A549 (cell line): ENCODE measurements at regions not wholly inside any gene's neighbourhood (a gene's known extent, or its start where the extent isn't known, plus 50 kb on each side); places are given as distances from the start of the nearest gene placed in this dataset.

Source experiments
- ATAC-seq, 2 experiments: fragments of 200-7000 bp in 1 of 2; fragments of >200 bp in 1 of 2; cut with Nextera tagmentation in 1 of 2; cut with Tn5 transposase in 1 of 2; 3 replicates each; pipeline versions ENCODE4 v1.8.0 to v1.9.1; 2018 to 2020; ENCODE audit warnings: mild to moderate bottlenecking in 1 of 2, moderate library complexity in 1 of 2
- CTCF ChIA-PET: fragments of 300-600 bp; sonication (Branson Sonifier 250); formaldehyde crosslinking; extraction: SDS; loops from one replicate; lab custom pipeline; 2021; ENCODE audit warnings: antibody characterized with exemption, inconsistent platforms; lab: Yijun Ruan, JAX
- POLR2A ChIA-PET: fragments of 350-600 bp; formaldehyde crosslinking; extraction: SDS; loops from one replicate; lab custom pipeline; 2021; ENCODE audit warnings: antibody characterized with exemption, inconsistent platforms; lab: Yijun Ruan, JAX
- DNase-seq, 2 experiments: peaks; one replicate each; pipeline versions ENCODE4 v3.0.0 to v3.0.0-alpha.2; 2011 to 2016; ENCODE audit warnings: low read depth in 1 of 2, low spot score in 1 of 2
- FAIRE-seq: peaks from 2 replicates; lab custom pipeline; 2011; peaks lifted over from hg19 to GRCh38; lab: Jason Lieb, UNC
- H3K27ac ChIP-seq, 2 experiments: fragments of >200 bp; sonication (Bioruptor Twin); formaldehyde crosslinking; 3 replicates each; pipeline ENCODE4 v1.5.1; 2016 to 2017
- H3K4me1 ChIP-seq: fragments of >200 bp; sonication (Bioruptor Twin); formaldehyde crosslinking; 3 replicates; pipeline ENCODE4 v1.6.1; 2016
- H3K4me2 ChIP-seq: fragments of >200 bp; sonication (Bioruptor Twin); formaldehyde crosslinking; 3 replicates; pipeline ENCODE4 v1.6.1; 2016
- H3K4me3 ChIP-seq: fragments of >200 bp; sonication (Bioruptor Twin); formaldehyde crosslinking; 3 replicates; pipeline ENCODE4 v1.5.1; 2016
- H3K9me3 ChIP-seq: fragments of >200 bp; sonication (Bioruptor Twin); formaldehyde crosslinking; 3 replicates; pipeline ENCODE4 v1.6.1; 2016
- BCL3 ChIP-seq: fragments of >200 bp; sonication (Bioruptor Twin); formaldehyde crosslinking; IDR thresholded peaks from 3 replicates; pipeline ENCODE4 v1.6.1; 2016
- CBX2 ChIP-seq: fragments of 200-600 bp; sonication (generic); IDR thresholded peaks from 2 replicates; pipeline ENCODE4 v1.6.1; 2016; ENCODE audit warnings: low read depth, mild to moderate bottlenecking, borderline replicate concordance
- CHD4 ChIP-seq: fragments of 200-600 bp; sonication (generic); IDR thresholded peaks from 2 replicates; pipeline ENCODE4 v1.6.1; 2016; ENCODE audit warnings: antibody characterized with exemption, mild to moderate bottlenecking, borderline replicate concordance
- EP300 ChIP-seq, 2 experiments: fragments of >200 bp; sonication (Bioruptor Twin); formaldehyde crosslinking; IDR thresholded peaks; 2 replicates in 1 of 2; 3 replicates in 1 of 2; pipeline ENCODE4 v1.6.1; 2016 to 2017
- ESRRA ChIP-seq: fragments of 150-350 bp; IDR thresholded peaks from 2 replicates; pipeline ENCODE4 v1.6.1; 2014; ENCODE audit warnings: mild to moderate bottlenecking, low read length, borderline replicate concordance
- GATA3 ChIP-seq: IDR thresholded peaks from 2 replicates; pipeline ENCODE4 v1.6.1; 2012; ENCODE audit warnings: borderline replicate concordance
- HES2 ChIP-seq: fragments of >200 bp; sonication (Bioruptor Twin); formaldehyde crosslinking; IDR thresholded peaks from 2 replicates; pipeline ENCODE4 v1.6.1; 2016
- HEYL ChIP-seq: fragments of 250-450 bp; sonication (Bioruptor Pico); IDR thresholded peaks from 2 replicates; pipeline ENCODE4 v1.8.0; 2021; ENCODE audit warnings: mild to moderate bottlenecking, moderate library complexity
- HOXA7 ChIP-seq: fragments of 250-450 bp; sonication (Bioruptor Pico); IDR thresholded peaks from 2 replicates; pipeline ENCODE4 v1.5.0; 2020; ENCODE audit warnings: mild to moderate bottlenecking, moderate library complexity
- HOXB5 ChIP-seq: fragments of 250-450 bp; sonication (Bioruptor Pico); IDR thresholded peaks from 2 replicates; pipeline ENCODE4 v1.5.0; 2020; ENCODE audit warnings: mild to moderate bottlenecking, moderate library complexity
- JUN ChIP-seq, 2 experiments: fragments of >200 bp; sonication (Bioruptor Twin); formaldehyde crosslinking; IDR thresholded peaks; 2 replicates in 1 of 2; 3 replicates in 1 of 2; pipeline ENCODE4 v1.6.1; 2016 to 2017
- JUNB ChIP-seq: fragments of >200 bp; sonication (Bioruptor Twin); formaldehyde crosslinking; IDR thresholded peaks from 2 replicates; pipeline ENCODE4 v1.6.1; 2016
- KDM5A ChIP-seq: fragments of 200-600 bp; sonication (generic); IDR thresholded peaks from 2 replicates; pipeline ENCODE4 v1.6.1; 2016; ENCODE audit warnings: antibody characterized with exemption, mild to moderate bottlenecking
- MAFK ChIP-seq: fragments of 450-650 bp; IDR thresholded peaks from 2 replicates; pipeline ENCODE4 v1.6.1; 2014; ENCODE audit not compliant: partially characterized antibody
- MAZ ChIP-seq: fragments of 150-350 bp; IDR thresholded peaks from 2 replicates; pipeline ENCODE4 v1.6.1; 2014; ENCODE audit warnings: antibody characterized with exemption, low read depth, low read length, borderline replicate concordance
- NR3C1 ChIP-seq: fragments of >200 bp; sonication (Bioruptor Twin); formaldehyde crosslinking; IDR thresholded peaks from 3 replicates; pipeline ENCODE4 v1.6.1; 2017
- PHF8 ChIP-seq: fragments of 200-600 bp; sonication (generic); IDR thresholded peaks from 2 replicates; pipeline ENCODE4 v1.6.1; 2016; ENCODE audit warnings: low read depth, mild to moderate bottlenecking, antibody characterized with exemption, moderate library complexity, borderline replicate concordance
- RFX5 ChIP-seq: fragments of 450-650 bp; IDR thresholded peaks from 2 replicates; pipeline ENCODE4 v1.7.1; 2014; ENCODE audit warnings: antibody characterized with exemption, mild to moderate bottlenecking, moderate library complexity
- SMC3 ChIP-seq: fragments of >200 bp; sonication (Bioruptor Twin); formaldehyde crosslinking; IDR thresholded peaks from 3 replicates; pipeline ENCODE4 v1.6.1; 2018; ENCODE audit warnings: inconsistent platforms
- SREBF2 ChIP-seq: fragments of 450-650 bp; IDR thresholded peaks from 2 replicates; pipeline ENCODE4 v1.6.1; 2014; ENCODE audit warnings: mild to moderate bottlenecking, moderate library complexity
- WGBS: methylation state at CpG from one replicate; pipeline ENCODE4 v1.1.6; 2017; ENCODE audit errors: missing lambda C conversion rate; 5-methylcytosine and 5-hydroxymethylcytosine counted together

- POLR2A ChIA-PET = no interaction called here
- FAIRE-seq (no peak), ATAC-seq (no peak), DNase-seq (no peak)
- TF ChIP-seq PHF8 = no peak
- TF ChIP-seq NR3C1 = no peak
- no peak for TF ChIP-seq HEYL (CRISPR knock-in tag)
- TF ChIP-seq EP300 (IDR thresholded peaks at IDR 0.05) = no peak
- TF ChIP-seq MAFK = no peak
- Histone ChIP-seq H3K4me2 (no peak overlapping the region), H3K4me3 (no peak overlapping the region), H3K4me1 (no peaks in the 10 kb centered on the region), H3K9me3 (no peaks in the 10 kb centered on the region), H3K27ac (no peak overlapping the region)
- CTCF ChIA-PET = no interaction called here
Observed at GRCh38 chr3:35502699-35503098, 136.6 kb upstream of the ARPP21 start.

GRCh38 chr3:35505181-35505580 is 134.1 kb upstream of the ARPP21 start:
- WGBS = 32% methylated on average over 6 of the region's 7 CpGs
- FAIRE-seq = no peak

GRCh38 chr3:35505772-35506171 is 133.6 kb upstream of the ARPP21 start:
- POLR2A ChIA-PET = no interaction called here
- H3K9me3 ChIP-seq = no peaks in the 10 kb centered on the region
- H3K4me3 ChIP-seq = no peak overlapping the region
- FAIRE-seq (no peak), DNase-seq (no peak)
- WGBS = 92% methylated on average over 2 of the region's 3 CpGs
- H3K4me1 ChIP-seq = no peaks in the 10 kb centered on the region
- no peak overlapping the region for H3K4me2 ChIP-seq
- CTCF ChIA-PET = no interaction called here
- TF ChIP-seq CBX2 = no peak
- no peak for TF ChIP-seq MAZ
- TF ChIP-seq RFX5 = no peak
- no peak for TF ChIP-seq HES2
- TF ChIP-seq SREBF2 = no peak
- no peak for TF ChIP-seq HOXB5 (CRISPR knock-in tag)
- no peak for TF ChIP-seq ESRRA
- no peak for TF ChIP-seq SMC3
- TF ChIP-seq KDM5A = no peak
- TF ChIP-seq, all 56 proteins: peak for 0
- ATAC-seq = no peak
- H3K27ac ChIP-seq = no peak overlapping the region

More at GRCh38 chr3:35505181-35505580, 134.1 kb upstream of the ARPP21 start:
- ATAC-seq (no peak), DNase-seq (no peak)
- TF ChIP-seq ESRRA (no peak), JUN (IDR thresholded peaks at IDR 0.05) (no peak)
- H3K4me3 ChIP-seq = no peak overlapping the region
- H3K4me2 ChIP-seq = no peak overlapping the region
- H3K27ac ChIP-seq = no peak overlapping the region
- no peaks in the 10 kb centered on the region for H3K4me1 ChIP-seq
- H3K9me3 ChIP-seq = no peaks in the 10 kb centered on the region
- ChIA-PET CTCF (no interaction called here), POLR2A (no interaction called here)

GRCh38 chr3:35519936-35520335 is 119.4 kb upstream of the ARPP21 start:
- H3K4me2 ChIP-seq = no peak overlapping the region
- ATAC-seq (no peak), DNase-seq (no peak), FAIRE-seq (no peak)
- H3K4me3 ChIP-seq = no peak overlapping the region
- H3K9me3 ChIP-seq = no peaks in the 10 kb centered on the region
- no peak overlapping the region for H3K27ac ChIP-seq
- peaks cover 13% of the 10 kb centered on the region; the same call in 2 of the 3 replicates for H3K4me1 ChIP-seq
- TF ChIP-seq JUNB (no peak), SREBF2 (no peak), HOXA7 (CRISPR knock-in tag) (no peak), GATA3 (no peak), HEYL (CRISPR knock-in tag) (no peak)
- CTCF ChIA-PET = no interaction called here
- POLR2A ChIA-PET = no interaction called here

- H3K9me3 ChIP-seq = no peaks in the 10 kb centered on the region
- no peak for ATAC-seq
Observed at GRCh38 chr3:35521196-35521595, 118.1 kb upstream of the ARPP21 start.

More at GRCh38 chr3:35521196-35521595, 118.1 kb upstream of the ARPP21 start:
- no peak overlapping the region for H3K27ac ChIP-seq
- 64% methylated on average over 3 of the region's 3 CpGs for whole genome bisulfite sequencing
- CTCF ChIA-PET = no interaction called here
- H3K4me1 ChIP-seq = peaks cover 13% of the 10 kb centered on the region; the same call in 2 of the 3 replicates
- DNase-seq = no peak
- POLR2A ChIA-PET = no interaction called here
- TF ChIP-seq BCL3 (no peak), CHD4 (no peak)
- TF ChIP-seq, all 56 proteins: peak for 0
- no peak overlapping the region for H3K4me3 ChIP-seq
- no peak for FAIRE-seq
- no peak overlapping the region for H3K4me2 ChIP-seq
